Ishikawa (cell line): ENCODE measurements at regions not wholly inside any gene's neighbourhood (a gene's known extent, or its start where the extent isn't known, plus 50 kb on each side); places are given as distances from the start of the nearest gene placed in this dataset.

Experiments used
- CEBPB ChIP-seq: IDR thresholded peaks from 2 replicates; pipeline ENCODE4 v1.6.1; 2012
- CREB1 ChIP-seq: IDR thresholded peaks from 2 replicates; pipeline ENCODE4 v1.6.1; 2012; ENCODE audit warnings: low read depth
- EGR1 ChIP-seq: IDR thresholded peaks from 2 replicates; pipeline ENCODE4 v1.6.1; 2012
- EP300 ChIP-seq: IDR thresholded peaks from 2 replicates; pipeline ENCODE4 v1.6.1; 2012; ENCODE audit warnings: borderline replicate concordance
- FOXM1 ChIP-seq: IDR thresholded peaks from 2 replicates; pipeline ENCODE4 v1.6.1; 2012; ENCODE audit warnings: low read depth, borderline replicate concordance
- MAX ChIP-seq: IDR thresholded peaks from 2 replicates; pipeline ENCODE4 v1.6.1; 2012
- NFIC ChIP-seq: IDR thresholded peaks from 2 replicates; pipeline ENCODE4 v1.6.1; 2012
- RAD21 ChIP-seq: IDR thresholded peaks from 2 replicates; pipeline ENCODE4 v1.6.1; 2012; ENCODE audit warnings: low read depth
- REST ChIP-seq: IDR thresholded peaks from 2 replicates; pipeline ENCODE4 v1.6.1; 2012; ENCODE audit warnings: low read depth, mild to moderate bottlenecking
- TAF1 ChIP-seq: IDR thresholded peaks from 2 replicates; pipeline ENCODE4 v1.6.1; 2012; ENCODE audit warnings: low read depth, mild to moderate bottlenecking
- TCF12 ChIP-seq: IDR thresholded peaks from 2 replicates; pipeline ENCODE4 v1.6.1; 2012; ENCODE audit warnings: low read depth
- TEAD4 ChIP-seq: IDR thresholded peaks from 2 replicates; pipeline ENCODE4 v1.6.1; 2012
- USF1 ChIP-seq: IDR thresholded peaks from 2 replicates; pipeline ENCODE4 v1.6.1; 2012
- YY1 ChIP-seq: IDR thresholded peaks from 2 replicates; pipeline ENCODE4 v1.6.1; 2012; ENCODE audit warnings: low read depth
- ZBTB7A ChIP-seq: IDR thresholded peaks from 2 replicates; pipeline ENCODE4 v1.6.1; 2012; ENCODE audit warnings: low read depth

GRCh38 chr13:50670847-50671496 lies 172.5 kb downstream of the DLEU7 start:
- TF ChIP-seq ZBTB7A (no peak), TCF12 (no peak), MAX (no peak), CEBPB (no peak), TAF1 (no peak)

- TF ChIP-seq YY1 (no peak), USF1 (no peak), EGR1 (no peak), NFIC (no peak), FOXM1 (no peak), TEAD4 (no peak), RAD21 (no peak), MAX (no peak), ZBTB7A (no peak), REST (no peak), EP300 (no peak), TCF12 (no peak), CREB1 (no peak), TAF1 (no peak), CEBPB (no peak)
These were observed 172.0 kb downstream of the DLEU7 start for GRCh38 chr13:50671497-50671850.

- no peak for TF ChIP-seq ZBTB7A
- no peak for TF ChIP-seq TEAD4
- no peak for TF ChIP-seq FOXM1
- TF ChIP-seq MAX, result no peak
These were observed 171.5 kb downstream of the DLEU7 start for GRCh38 chr13:50672025-50672424.

GRCh38 chr13:50675651-50676050 lies 167.8 kb downstream of the DLEU7 start:
- TF ChIP-seq TCF12, result no peak
- no peak for TF ChIP-seq YY1
- no peak for TF ChIP-seq MAX
- TF ChIP-seq CREB1, result no peak
- TF ChIP-seq EP300, result no peak
- no peak for TF ChIP-seq RAD21
- no peak for TF ChIP-seq TAF1

GRCh38 chr13:50676602-50677001 lies 166.9 kb downstream of the DLEU7 start:
- TF ChIP-seq TAF1 (no peak), YY1 (no peak), CEBPB (no peak), USF1 (no peak), TCF12 (no peak), CREB1 (no peak), TEAD4 (no peak), REST (no peak), MAX (no peak), NFIC (no peak), RAD21 (no peak), EGR1 (no peak), EP300 (no peak), ZBTB7A (no peak), FOXM1 (no peak)

- TF ChIP-seq USF1 (no peak), RAD21 (no peak), YY1 (no peak), MAX (no peak), REST (no peak), TEAD4 (no peak), TCF12 (no peak), TAF1 (no peak), NFIC (no peak), EGR1 (no peak), CEBPB (no peak), CREB1 (no peak), FOXM1 (no peak), ZBTB7A (no peak), EP300 (no peak)
These were observed 166.2 kb downstream of the DLEU7 start for GRCh38 chr13:50677258-50677657.
